Upper lobe of left lung (tissue), 4 donors: ENCODE measurements at regions not wholly inside any gene's neighbourhood (a gene's known extent, or its start where the extent isn't known, plus 50 kb on each side); places are given as distances from the start of the nearest gene placed in this dataset.

ENCODE experiments used
- CTCF ChIP-seq, 6 experiments: fragments of 450-650 bp in 4 of 6; fragments of 200-600 bp in 2 of 6; sonication (generic) in 2 of 6; IDR thresholded peaks; one replicate each; pipeline ENCODE4 v1.5.1; 2016 to 2019; ENCODE audit warnings: antibody characterized with exemption in 6 of 6
- EP300 ChIP-seq, 4 donors: sonication (generic); formaldehyde crosslinking; IDR thresholded peaks; one replicate each; pipeline ENCODE4 v1.5.1; 2017; ENCODE audit warnings: antibody characterized with exemption in 4 of 4, control low read depth in 2 of 4
- POLR2A ChIP-seq, 4 donors: fragments of 450-650 bp; IDR thresholded peaks; one replicate each; pipeline ENCODE4 v1.5.1; 2016 to 2017; ENCODE audit warnings: antibody characterized with exemption in 4 of 4, mild to moderate bottlenecking in 2 of 4
- POLR2AphosphoS5 ChIP-seq, 2 donors: sonication (generic); formaldehyde crosslinking; IDR thresholded peaks; one replicate each; pipeline ENCODE4 v1.5.1; 2017; ENCODE audit warnings: antibody characterized with exemption in 2 of 2

- TF ChIP-seq CTCF (IDR thresholded peaks at IDR 0.05) (no peak), EP300 (IDR thresholded peaks at IDR 0.05) (no peak), POLR2A (IDR thresholded peaks at IDR 0.05) (no peak), POLR2AphosphoS5 (IDR thresholded peaks at IDR 0.05) (no peak)
Measured at GRCh38 chr4:148934926-148935578, 492.8 kb upstream of the NR3C2 start.
